ENCODE measurements at regions not wholly inside any gene's neighbourhood (a gene's known extent, or its start where the extent isn't known, plus 50 kb on each side); places are given as distances from the start of the nearest gene placed in this dataset.

DNA sequence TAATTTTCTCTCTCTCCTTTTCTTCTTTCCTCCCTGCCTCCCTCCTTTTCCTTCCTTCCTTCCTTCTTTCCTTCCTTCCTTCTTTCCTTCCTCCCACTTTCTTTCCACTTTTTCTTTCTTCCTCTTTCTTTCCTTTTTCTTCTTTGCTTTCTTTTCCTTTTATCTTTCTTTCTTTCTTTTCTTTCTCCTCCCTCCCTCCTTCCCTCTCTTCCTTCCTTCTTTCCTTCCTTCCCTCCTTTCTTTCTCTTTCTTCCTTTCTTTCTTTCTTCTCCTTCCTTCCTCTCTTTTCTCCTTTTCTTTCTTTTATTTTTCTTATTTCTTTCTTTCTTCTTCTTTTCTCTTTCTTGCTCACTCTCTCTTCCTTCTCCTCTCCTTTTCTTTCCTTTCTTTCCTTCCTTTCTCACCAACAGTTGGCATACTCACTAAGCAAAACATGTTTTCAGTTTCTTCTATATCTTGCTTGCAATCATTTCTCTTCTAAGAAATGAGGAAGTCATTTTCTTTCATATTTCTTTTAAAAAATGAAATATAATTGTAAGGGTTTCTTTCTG is 97.1 kb upstream of the MAF start:
- no peak for DNase-seq (ENCODE audit: extremely low read depth in 1 of 2, low read depth in 1 of 2)

DNA sequence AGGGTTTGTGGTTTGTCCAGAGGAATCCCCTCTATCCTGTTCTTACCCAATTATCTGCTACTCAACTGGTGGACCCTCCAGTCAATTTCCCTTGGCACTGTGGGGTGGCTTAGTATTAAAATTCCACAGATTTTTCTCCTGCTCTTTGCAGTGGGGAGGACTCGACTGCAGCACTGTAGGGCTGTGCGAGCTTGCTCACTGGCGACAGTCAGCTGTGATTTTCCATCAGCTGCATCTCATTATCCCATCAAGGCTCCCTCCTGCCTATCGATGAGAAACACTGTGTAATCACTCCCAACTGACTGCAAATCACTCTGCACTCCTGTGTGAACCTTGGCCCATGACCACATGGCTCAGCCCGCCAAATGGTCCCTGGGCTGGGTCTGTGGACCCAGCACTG is 90.5 kb upstream of the MAF start:
- no peak for DNase-seq (ENCODE audit: extremely low read depth in 1 of 2, low read depth in 1 of 2)

DNA sequence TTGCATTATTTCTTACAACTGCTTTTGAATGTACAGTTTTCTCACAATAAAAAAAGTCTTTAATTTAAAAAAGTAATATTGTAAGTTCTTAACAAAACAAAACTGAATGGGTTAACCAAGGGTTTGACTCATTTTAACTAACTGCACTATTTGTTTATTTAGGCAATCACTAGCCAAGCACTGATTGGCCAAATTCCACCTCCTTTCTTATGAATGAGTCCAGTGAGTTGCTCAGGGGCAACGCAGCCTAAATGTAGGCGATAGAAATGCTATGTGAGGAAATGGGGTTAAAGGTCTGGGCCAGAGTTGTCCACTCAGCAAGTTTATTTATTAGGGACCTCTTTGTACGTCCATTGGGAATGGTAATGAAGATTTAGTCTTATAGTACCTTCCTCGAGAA is 89.6 kb upstream of the MAF start:
- DNase-seq (ENCODE audit: extremely low read depth in 1 of 2, low read depth in 1 of 2) = no peak

DNA sequence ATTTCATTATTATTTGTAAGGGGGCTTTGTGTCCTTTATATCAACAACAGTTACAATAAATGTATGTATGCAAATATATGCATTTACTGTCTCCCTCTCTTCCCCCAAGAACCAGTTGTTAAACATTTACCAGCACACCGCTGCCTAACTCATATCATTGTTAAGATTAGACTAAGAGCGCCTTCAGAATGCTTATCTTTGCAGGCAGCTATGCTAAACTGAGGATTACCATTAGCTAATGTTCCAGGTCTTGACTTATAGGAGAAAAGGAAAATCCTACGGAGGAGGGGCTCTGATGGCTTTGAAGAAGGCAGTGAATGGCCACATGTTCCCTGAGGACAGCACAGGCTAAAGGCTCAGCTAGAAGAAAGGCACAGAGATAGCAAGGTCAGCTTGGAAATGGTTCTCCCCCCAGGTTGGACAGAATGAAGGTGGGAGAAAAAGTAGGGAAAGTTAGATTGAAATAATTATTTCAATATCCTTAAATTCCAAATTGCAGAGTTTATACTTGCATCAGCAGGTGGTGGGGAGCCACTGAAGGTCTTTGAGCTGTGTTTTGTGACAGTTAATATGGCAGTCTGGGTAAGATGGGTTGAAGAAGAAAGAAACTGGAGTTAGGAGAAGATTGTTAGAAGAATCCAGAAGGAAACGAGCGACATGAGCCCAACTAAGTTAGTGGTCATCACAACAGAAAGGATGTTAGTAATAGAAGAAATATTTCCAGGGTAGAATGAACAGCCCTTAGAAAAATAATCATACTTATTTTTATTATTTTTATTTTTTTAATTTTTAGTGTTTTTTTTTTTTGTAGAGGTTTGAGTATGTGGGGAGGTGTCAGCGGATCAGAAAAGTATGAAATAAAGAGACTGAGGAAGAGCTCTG is 87.0 kb upstream of the MAF start:
- DNase-seq (ENCODE audit: extremely low read depth in 1 of 2, low read depth in 1 of 2) = no peak

DNA sequence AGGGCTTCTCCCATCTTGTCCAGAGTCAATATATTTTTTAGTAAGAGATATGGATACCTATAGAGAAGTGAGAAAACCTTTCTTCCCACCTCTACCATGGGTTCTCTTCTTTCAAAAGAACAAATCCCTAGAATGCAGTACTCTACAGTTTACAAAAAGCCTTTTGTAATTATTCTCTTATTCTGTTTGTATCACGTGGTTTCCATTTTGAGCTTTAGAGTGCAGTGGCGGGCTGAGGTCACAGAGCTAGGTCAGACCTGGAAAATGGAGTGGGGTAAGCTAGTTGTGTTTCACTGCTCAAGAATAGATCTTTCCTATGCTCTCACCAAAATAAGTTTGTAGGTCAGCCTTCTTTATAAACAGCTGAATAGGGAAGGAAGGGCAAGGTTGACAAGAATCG is 85.3 kb upstream of the MAF start:
- no peak for DNase-seq (ENCODE audit: extremely low read depth in 1 of 2, low read depth in 1 of 2)

DNA sequence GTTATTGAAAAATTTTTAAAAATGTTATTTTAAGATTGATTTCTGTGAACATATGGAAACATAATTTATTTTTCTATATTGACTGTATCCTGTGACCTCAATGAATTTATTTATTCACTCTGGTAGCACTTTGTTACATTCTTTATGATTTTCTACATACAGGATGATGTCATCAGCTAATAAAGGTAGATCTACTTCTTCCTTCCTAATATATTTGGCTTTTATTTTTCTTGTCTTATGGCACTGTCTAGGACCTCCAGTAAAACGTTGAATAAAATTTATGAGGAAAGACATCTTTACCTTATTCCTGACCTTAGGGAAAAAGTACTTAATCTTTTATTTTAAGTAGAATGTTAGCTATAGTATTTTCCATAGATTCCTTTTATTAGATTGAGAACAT is 78.8 kb upstream of the MAF start:
- DNase-seq (ENCODE audit: extremely low read depth in 1 of 2, low read depth in 1 of 2) = no peak

DNA sequence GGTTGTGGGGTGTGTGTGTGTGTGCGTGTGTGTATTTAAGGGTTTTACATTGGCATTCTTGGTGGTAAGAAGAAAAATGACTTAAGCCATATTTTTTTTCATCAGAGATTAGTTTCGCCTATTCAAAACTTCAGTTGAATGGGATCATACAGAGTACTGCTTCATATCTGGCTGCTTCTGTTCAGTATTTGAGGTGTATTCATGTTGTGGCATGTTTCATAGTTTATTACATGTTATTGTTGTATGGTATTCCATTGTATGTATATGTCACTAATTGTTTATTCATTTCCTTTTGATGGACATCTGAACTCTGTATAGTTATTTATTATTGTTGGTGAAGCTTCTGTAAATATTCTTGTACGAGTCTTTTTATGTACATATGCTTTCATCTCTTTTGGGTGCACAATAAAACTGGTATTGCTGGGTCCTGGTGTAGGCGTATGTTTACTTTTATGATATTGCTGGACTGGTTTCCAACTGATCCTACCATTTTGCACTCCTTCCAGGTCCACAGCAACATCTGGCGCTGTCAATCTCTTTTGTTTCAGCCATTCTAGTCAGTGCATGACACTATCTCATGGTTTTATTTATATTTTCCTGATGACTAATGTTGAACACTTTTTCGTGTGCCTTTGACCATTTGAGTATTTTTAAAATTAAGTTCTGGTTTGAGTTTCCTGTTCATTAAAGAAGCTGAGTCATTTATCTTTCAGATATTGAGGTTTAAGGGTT is 77.4 kb upstream of the MAF start:
- no peak for DNase-seq (ENCODE audit: extremely low read depth in 1 of 2, low read depth in 1 of 2)

DNA sequence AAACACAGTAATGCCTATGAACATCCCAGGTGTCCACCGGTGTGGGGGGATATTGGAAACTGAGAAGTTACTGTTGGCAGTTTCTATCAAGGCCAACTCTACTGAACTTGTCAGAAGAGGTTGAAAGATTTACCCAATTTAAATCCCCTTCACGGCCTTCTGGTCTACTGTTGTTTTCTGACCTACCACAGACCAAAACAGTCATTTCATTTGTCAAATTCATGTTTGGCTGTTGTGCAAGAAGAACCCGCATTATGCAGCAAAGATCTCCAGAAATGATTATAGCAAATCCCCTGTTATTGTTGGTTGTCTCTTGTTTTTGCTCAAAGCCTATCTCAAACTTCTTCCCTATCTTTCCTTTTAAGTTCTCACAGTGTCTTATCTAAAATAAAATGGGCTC is 73.1 kb upstream of the MAF start:
- DNase-seq (ENCODE audit: extremely low read depth in 1 of 2, low read depth in 1 of 2) = no peak

DNA sequence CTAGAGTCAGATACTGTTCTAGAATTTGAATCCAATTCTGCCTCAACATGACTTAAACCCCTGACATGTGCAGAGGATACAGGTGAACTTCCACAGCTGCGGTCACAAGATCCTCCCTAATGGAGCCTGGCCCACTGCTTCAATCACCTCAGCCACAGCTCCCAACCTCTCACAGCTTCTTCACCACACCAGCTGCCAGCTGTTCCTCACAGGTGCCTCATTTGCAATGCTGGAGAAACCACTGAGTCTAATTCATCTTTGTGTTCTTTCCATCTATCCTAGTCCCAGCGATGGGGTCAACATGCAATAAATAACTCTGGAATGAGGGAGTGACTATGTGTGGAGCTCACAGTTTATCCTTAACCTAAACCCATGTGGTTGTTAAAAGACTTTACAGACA is 72.0 kb upstream of the MAF start:
- DNase-seq (ENCODE audit: extremely low read depth in 1 of 2, low read depth in 1 of 2) = no peak

DNA sequence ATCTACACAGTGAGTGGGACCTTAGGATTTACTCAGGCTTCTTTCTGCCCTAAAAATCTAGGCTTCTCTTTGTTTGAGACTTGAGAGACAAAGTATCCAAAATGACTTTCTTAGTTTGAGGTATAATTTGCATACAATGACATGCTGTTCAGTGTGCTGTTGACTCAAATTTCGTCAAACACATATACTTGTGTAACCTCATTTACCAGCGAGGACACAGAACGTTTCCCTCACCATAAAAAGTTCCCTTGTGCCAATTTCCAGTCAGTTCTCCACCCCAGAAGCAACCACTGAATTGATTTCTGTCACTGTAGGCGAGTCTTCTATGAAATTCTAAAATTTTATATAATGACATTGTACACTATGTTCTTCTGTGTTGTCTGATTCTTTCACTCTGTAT is 68.0 kb upstream of the MAF start:
- no peak for DNase-seq (ENCODE audit: extremely low read depth in 1 of 2, low read depth in 1 of 2)

DNA sequence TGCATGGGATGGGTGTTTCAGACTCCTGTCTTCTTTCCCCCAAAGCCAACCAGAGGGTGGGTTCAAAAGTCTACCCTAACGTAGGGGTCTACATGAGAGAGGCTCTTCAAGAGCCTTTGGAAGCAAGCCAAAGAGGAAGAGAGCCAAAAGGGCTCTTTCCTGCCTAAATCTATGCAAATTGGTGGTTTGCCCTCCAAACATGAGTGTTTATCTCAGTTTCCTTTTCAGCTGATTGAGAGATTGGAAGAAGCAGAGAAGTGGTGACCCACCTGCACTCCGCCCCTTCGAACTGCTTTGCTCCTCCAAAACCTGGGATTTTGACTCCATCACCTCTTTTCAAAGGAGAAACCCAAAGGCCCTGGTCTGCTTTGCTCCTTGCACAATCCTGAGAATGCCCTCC is 65.4 kb upstream of the MAF start:
- no peak for DNase-seq (ENCODE audit: extremely low read depth in 1 of 2, low read depth in 1 of 2)

DNA sequence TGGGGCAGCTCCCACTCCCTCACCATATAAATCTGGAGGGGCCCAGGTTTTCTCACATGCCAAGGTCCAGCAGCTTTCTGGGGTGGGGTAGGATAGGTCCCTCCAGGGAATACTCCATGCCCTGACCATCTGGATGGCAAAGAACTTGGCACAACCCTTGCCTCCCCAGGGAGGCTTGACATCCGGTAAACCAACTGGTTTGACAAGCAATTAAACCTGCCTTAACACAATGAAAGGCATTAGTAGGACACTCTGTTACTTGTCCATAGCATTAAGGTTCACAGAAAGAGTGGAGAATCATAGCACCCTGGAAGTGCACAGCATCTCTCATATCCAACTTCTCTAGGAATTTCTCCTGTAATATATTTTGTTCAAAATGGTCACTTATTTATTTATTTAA is 63.9 kb upstream of the MAF start:
- DNase-seq (ENCODE audit: extremely low read depth in 1 of 2, low read depth in 1 of 2) = no peak

DNA sequence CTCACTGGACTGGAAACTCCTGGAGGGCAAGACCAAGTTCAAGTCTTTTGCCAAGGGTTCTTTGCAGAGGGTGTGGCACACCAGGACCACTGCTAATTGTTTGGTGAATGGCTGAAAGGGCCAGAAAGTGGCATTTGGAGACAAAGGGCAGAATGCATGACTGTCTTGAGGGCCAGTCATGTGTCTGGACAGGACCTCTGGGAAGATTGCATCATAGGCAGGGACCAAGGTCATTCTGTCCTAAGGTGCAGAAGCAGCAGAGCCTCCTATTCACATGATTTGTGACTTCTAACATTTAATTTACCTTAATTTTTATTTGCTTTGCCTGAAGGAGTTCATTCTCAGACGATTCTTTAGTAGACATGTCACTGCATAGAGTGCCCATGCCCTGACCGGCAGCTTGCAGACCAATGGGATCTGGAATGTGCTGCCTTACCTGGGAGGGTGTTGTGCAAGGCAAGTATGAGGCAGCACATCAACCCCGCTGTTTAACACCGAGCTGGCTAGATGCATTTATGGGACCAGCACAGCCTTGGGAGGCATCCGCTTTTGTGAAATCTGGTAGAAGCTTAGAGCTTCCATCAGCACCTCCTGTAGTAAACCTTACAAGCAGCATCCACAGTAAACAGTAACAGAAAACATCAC is 62.3 kb upstream of the MAF start:
- no peak for DNase-seq (ENCODE audit: extremely low read depth in 1 of 2, low read depth in 1 of 2)

DNA sequence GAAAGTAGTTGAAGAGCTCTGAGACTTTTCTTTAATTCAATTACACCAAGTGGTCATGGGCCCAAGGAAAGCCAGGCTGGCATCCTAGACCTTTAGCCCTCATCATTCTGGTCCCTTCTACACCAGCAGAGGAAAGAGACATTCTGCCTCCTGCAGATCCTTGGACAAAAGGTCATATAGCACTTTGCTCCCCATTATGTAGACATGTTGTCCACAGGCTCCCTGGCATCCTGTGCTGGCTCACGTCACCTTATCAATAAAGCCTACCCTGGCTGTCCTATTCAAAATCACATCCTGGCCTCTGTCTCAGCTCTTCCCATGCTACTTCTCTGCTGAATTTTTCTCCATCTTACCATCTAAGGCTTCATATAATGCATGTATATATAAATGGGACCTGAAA is 61.6 kb upstream of the MAF start:
- no peak for DNase-seq (ENCODE audit: extremely low read depth in 1 of 2, low read depth in 1 of 2)

DNA sequence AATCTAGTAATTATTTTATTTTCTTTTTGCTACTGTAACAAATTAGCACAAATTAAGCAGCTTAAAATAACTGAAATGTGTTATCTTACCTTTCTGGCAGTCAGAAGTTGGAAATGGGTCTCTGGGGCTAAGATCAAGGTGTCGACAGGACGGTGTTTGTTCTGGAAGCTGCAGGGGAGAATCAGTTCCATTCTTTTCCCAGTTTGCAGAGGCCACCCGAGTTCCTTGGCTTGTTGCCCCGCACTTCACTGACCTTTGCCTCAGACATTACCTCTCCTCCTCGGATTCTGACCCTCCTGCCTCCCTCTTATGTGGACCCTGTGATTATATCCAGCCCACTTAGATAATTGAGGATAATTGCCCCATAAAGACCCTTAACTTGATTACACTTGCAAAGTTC is 61.0 kb upstream of the MAF start:
- no peak for DNase-seq (ENCODE audit: extremely low read depth in 1 of 2, low read depth in 1 of 2)

DNA sequence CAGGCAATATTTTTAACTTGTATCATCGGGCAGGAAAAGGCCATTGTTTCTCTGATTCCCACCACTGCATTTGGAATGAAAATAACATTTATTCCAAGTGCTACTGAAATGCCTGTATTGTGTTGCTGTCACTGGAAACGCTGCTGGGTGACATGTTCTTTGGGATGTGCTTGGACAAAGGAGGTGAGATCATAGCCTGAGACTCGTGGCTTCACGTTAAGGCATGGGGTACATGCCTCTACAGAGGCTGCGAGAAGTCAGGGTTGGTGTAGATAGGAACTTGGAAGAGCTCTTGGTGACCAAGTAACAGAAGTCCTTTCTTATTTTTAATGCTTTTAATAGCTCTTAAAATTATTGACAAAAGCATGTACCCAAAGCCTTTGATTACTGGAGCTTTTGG is 58.8 kb upstream of the MAF start:
- no peak for DNase-seq (ENCODE audit: extremely low read depth in 1 of 2, low read depth in 1 of 2)

DNA sequence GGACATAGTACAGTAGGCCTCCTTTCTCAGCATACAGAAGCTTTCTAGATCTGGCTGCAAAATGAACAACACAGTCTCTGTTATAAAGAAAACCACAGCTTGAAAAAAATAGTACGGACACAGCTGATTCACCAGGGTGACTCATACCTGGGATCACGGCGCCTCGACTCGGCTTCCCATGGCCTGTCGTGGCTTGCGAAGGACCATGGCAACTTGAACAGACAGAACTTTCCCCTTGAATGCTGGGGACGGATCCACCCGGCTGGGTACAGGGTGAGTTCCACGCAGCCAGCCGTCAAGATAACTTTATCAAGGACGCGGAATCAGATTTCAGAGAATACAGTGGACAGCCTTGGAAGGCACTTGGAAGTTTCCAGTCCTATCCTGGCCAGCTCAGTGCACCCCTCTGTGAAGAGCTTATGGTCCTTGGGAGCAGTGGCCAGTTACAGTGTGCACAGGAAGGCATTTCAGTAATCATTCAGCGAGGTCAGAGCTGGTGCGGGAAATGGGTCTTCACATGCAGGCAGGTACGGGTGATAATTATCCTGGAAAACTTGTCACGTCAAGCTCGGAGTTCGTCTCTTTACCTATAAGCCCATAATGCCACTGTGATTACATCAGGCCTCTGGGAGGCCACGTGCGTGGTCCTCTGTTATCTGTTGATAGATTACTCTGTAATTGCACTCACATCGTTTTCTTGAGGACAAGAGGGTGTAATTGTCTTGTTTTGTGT is 57.9 kb upstream of the MAF start:
- DNase-seq (ENCODE audit: extremely low read depth in 1 of 2, low read depth in 1 of 2) = no peak

DNA sequence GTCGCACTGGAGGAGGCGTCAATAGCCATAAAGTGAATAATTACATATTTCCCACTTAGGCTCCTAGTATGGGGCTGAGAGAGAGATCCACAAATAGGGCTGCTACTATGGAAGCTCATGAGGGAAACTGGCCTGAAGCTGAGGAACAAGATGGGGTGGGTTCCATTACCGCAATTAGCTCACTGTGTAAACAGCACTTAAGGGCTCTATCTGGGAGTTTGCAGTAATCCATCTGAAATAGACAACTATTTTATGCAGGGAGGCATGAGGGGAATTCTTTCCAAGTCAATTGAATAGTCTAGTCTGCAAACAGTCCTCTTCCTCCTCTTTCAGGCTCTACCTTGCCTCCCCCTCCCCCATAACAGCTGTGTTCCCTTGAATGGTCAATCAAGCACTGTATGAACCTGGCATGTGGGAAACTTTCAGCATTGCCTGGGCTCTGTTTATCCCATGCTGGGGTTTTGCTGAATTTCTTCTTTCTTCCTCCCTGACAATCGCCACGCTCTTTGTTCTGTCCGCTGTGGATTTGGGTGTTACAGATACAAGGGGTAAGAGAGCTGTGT is 56.1 kb upstream of the MAF start:
- DNase-seq (ENCODE audit: extremely low read depth in 1 of 2, low read depth in 1 of 2) = no peak

DNA sequence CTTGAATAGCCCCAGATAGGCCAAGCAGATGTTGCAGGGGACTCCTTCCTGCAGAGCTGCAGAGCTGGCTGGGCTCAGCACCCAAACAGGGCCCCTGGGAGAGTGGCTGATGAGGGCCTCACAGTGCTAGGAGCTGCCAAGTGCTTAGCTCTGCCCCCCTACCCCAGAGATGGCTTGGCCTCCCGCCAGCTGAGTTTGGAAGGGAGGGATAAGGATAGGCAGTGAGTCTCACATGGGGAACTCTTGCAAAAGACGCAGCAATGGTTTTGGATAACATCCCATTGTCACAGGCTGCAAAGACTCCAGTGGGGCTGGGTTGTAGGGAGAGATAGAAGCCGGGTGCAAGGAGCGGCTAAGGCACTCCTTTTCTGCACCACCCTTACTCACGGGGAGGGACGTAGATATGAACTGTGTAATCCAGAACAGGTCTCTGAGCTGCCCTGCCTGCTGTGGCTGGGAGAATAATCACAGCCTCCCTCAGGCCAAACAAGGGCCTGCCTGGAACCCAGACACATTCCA is 52.9 kb upstream of the MAF start:
- DNase-seq (ENCODE audit: extremely low read depth in 1 of 2, low read depth in 1 of 2) = no peak

DNA sequence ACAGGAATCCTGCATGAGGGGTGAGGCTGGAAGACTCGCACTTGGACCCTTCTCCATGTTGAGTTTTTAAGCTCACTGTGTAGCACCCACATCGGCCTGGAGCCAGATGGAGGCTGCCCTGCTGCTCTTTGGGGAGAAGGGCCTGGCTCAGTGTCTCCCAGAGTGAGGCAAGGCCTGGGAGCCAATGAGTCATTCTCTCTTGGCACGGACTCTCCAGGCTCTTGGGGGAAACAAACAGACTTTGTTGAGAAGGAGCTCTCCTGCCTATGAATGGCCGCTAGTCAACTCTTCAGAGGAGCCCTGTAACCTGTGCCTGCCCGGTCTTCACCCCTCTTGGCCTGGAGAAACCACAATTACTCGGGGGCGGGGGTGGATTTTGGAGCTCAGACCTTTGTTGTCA is 50.8 kb upstream of the MAF start:
- DNase-seq (ENCODE audit: extremely low read depth in 1 of 2, low read depth in 1 of 2) = no peak

Data from stimulated activated CD8-positive, alpha-beta memory T cell treated with anti-CD3 and anti-CD28 coated beads, Interleukin-7, amount 100 ng/mL, for 48 hours (primary cell).